ENCODE measurements at regions not wholly inside any gene's neighbourhood (a gene's known extent, or its start where the extent isn't known, plus 50 kb on each side); places are given as distances from the start of the nearest gene placed in this dataset.

DNA sequence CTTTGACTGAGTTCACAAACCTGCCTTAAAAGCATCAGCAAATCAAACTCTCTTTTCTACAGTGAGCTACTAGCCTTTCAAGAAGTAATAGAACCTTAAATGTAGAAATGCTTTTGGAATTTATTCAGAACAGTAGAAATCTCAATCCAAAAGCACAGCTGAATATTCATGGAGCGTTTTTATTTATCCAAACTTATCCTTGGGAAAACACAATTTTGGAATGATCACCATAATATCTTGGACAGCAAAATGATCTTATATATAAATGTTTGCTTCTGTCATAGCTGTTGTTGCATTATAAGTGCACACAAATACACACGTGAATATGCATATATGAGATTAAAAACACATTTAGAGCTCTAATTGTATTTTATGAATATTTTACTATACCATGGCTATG, 747.3 kb upstream of the PIK3C3 start:
- TF ChIP-seq POLR2AphosphoS5 (IDR thresholded peaks at IDR 0.05; ENCODE audit: insufficient read depth, low read depth, low read length) (no peak), POLR2A (IDR thresholded peaks at IDR 0.05; ENCODE audit: low read depth, low read length) (no peak), EZH2 (IDR thresholded peaks at IDR 0.05; ENCODE audit: borderline replicate concordance, low read depth, low read length, severe bottlenecking) (no peak), FOS (IDR thresholded peaks at IDR 0.05; ENCODE audit: borderline replicate concordance, insufficient read depth, low read length) (no peak)
- TF ChIP-seq, protein P1, sequence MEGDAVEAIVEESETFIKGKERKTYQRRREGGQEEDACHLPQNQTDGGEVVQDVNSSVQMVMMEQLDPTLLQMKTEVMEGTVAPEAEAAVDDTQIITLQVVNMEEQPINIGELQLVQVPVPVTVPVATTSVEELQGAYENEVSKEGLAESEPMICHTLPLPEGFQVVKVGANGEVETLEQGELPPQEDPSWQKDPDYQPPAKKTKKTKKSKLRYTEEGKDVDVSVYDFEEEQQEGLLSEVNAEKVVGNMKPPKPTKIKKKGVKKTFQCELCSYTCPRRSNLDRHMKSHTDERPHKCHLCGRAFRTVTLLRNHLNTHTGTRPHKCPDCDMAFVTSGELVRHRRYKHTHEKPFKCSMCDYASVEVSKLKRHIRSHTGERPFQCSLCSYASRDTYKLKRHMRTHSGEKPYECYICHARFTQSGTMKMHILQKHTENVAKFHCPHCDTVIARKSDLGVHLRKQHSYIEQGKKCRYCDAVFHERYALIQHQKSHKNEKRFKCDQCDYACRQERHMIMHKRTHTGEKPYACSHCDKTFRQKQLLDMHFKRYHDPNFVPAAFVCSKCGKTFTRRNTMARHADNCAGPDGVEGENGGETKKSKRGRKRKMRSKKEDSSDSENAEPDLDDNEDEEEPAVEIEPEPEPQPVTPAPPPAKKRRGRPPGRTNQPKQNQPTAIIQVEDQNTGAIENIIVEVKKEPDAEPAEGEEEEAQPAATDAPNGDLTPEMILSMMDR (IDR thresholded peaks at IDR 0.05; ENCODE audit: extremely low read depth in 1 of 2, insufficient read depth in 1 of 2, low read depth in 1 of 2, low read length in 2 of 2) = no peak
- TF ChIP-seq, protein P2, sequence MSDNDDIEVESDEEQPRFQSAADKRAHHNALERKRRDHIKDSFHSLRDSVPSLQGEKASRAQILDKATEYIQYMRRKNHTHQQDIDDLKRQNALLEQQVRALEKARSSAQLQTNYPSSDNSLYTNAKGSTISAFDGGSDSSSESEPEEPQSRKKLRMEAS (IDR thresholded peaks at IDR 0.05; ENCODE audit: insufficient read depth, insufficient read length) = no peak

Measured in endothelial cell of umbilical vein (primary cell).